GM21381 (cell line): ENCODE measurements at regions not wholly inside any gene's neighbourhood (a gene's known extent, or its start where the extent isn't known, plus 50 kb on each side); places are given as distances from the start of the nearest gene placed in this dataset.
"Not testable (repeated sequence)": the region's sequence is repeated elsewhere in the genome, so short reads cannot be mapped to it uniquely, and the experiment has no call there.

Experiments
- ATAC-seq: cut with Tn5 transposase; IDR thresholded peaks from one replicate; pipeline ENCODE4 v1.9.1; 2021; ENCODE audit warnings: mild to moderate bottlenecking, moderate library complexity; ENCODE audit not compliant: unreplicated experiment

- no peak for ATAC-seq
Measured at GRCh38 chr11:130979386-130979972, 63.2 kb upstream of the SNX19 start.

GRCh38 chr11:130980071-130980862, 64.0 kb upstream of the SNX19 start:
- no peak for ATAC-seq

- not testable (repeated sequence) for ATAC-seq
Measured at GRCh38 chr11:130984241-130984640, 68.0 kb upstream of the SNX19 start.

GRCh38 chr11:130992788-130993187, 76.5 kb upstream of the SNX19 start:
- no peak for ATAC-seq

GRCh38 chr11:130994043-130994442, 77.8 kb upstream of the SNX19 start:
- ATAC-seq, result no peak

- no peak for ATAC-seq
Measured at GRCh38 chr11:130995266-130995665, 79.0 kb upstream of the SNX19 start.

GRCh38 chr11:130997278-130997677, 81.0 kb upstream of the SNX19 start:
- no peak for ATAC-seq

GRCh38 chr11:130999086-130999485, 82.8 kb upstream of the SNX19 start:
- ATAC-seq, result no peak

GRCh38 chr11:130999992-131000770, 83.9 kb upstream of the SNX19 start:
- no peak for ATAC-seq

GRCh38 chr11:131002145-131002544, 85.9 kb upstream of the SNX19 start:
- ATAC-seq, result no peak

GRCh38 chr11:131005829-131006228, 89.5 kb upstream of the SNX19 start:
- no peak for ATAC-seq

- no peak for ATAC-seq
Measured at GRCh38 chr11:131025020-131025419, 108.7 kb upstream of the SNX19 start.

GRCh38 chr11:131025421-131026125, 109.3 kb upstream of the SNX19 start:
- ATAC-seq, result no peak

- ATAC-seq, result no peak
Measured at GRCh38 chr11:131027491-131027890, 111.2 kb upstream of the SNX19 start.

- no peak for ATAC-seq
Measured at GRCh38 chr11:131033151-131033651, 116.9 kb upstream of the SNX19 start.

- no peak for ATAC-seq
Measured at GRCh38 chr11:131036514-131036913, 120.2 kb upstream of the SNX19 start.

- no peak for ATAC-seq
Measured at GRCh38 chr11:131037873-131038272, 121.6 kb upstream of the SNX19 start.

GRCh38 chr11:131038597-131038996, 122.3 kb upstream of the SNX19 start:
- no peak for ATAC-seq

- ATAC-seq, result no peak
Measured at GRCh38 chr11:131041331-131042040, 125.2 kb upstream of the SNX19 start.

- ATAC-seq, result no peak
Measured at GRCh38 chr11:131042041-131042390, 125.7 kb upstream of the SNX19 start.
